DND-41 (cell line): ENCODE measurements at regions not wholly inside any gene's neighbourhood (a gene's known extent, or its start where the extent isn't known, plus 50 kb on each side); places are given as distances from the start of the nearest gene placed in this dataset.

Source experiments
- EZH2 ChIP-seq: IDR thresholded peaks from 3 replicates; pipeline ENCODE4 v1.6.1; 2012; ENCODE audit warnings: borderline replicate concordance, low read depth, mild to moderate bottlenecking, moderate library complexity, low read length, inconsistent platforms; ENCODE audit not compliant: severe bottlenecking
- TF ChIP-seq, protein P1 (sequence below): IDR thresholded peaks from 2 replicates; pipeline ENCODE4 v1.5.1; 2012; ENCODE audit warnings: borderline replicate concordance, low read length, moderate library complexity, mild to moderate bottlenecking; ENCODE audit not compliant: poor library complexity, severe bottlenecking; ENCODE audit errors: extremely low read depth

DNA sequence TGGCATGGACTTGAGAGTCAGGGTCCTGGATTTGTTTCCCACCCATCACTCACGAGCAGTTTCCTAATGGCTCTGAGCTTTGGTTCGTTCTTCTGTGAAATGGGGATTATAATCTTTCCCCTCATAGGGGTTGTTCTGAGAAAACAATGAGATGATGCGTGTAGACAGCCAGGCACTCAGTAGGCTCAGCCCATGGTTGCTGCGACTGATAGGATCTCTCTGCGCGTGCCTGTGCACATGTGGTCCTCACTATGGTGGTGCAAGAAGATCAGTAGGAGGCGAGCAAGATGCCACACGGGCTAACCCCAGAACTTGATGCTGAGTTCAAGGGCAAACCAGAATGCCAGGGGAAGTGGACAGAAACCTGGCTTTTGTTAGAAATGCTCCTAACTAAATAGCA is 153.5 kb upstream of the KCNG1 start:
- TF ChIP-seq, protein P1, sequence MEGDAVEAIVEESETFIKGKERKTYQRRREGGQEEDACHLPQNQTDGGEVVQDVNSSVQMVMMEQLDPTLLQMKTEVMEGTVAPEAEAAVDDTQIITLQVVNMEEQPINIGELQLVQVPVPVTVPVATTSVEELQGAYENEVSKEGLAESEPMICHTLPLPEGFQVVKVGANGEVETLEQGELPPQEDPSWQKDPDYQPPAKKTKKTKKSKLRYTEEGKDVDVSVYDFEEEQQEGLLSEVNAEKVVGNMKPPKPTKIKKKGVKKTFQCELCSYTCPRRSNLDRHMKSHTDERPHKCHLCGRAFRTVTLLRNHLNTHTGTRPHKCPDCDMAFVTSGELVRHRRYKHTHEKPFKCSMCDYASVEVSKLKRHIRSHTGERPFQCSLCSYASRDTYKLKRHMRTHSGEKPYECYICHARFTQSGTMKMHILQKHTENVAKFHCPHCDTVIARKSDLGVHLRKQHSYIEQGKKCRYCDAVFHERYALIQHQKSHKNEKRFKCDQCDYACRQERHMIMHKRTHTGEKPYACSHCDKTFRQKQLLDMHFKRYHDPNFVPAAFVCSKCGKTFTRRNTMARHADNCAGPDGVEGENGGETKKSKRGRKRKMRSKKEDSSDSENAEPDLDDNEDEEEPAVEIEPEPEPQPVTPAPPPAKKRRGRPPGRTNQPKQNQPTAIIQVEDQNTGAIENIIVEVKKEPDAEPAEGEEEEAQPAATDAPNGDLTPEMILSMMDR = no peak
- TF ChIP-seq EZH2 = no peak
